Activated B cell treated with CpG ODN at 0.5 μM for 24 hours (primary cell): ENCODE measurements at regions not wholly inside any gene's neighbourhood (a gene's known extent, or its start where the extent isn't known, plus 50 kb on each side); places are given as distances from the start of the nearest gene placed in this dataset.

Experiments used
- ATAC-seq: fragments of 200-7000 bp; cut with Tn5 transposase; one replicate; pipeline ENCODE4 v1.10.0; 2021; ENCODE audit warnings: low read depth, mild to moderate bottlenecking, moderate library complexity
- CTCF ChIA-PET: fragments of 350-600 bp; sonication (Branson Sonifier 250); formaldehyde crosslinking; loops from one replicate; lab custom pipeline; 2021; ENCODE audit warnings: antibody characterized with exemption; lab: Charles Lee
- POLR2A ChIA-PET: fragments of 350-600 bp; sonication (Branson Sonifier 250); formaldehyde crosslinking; loops from one replicate; lab custom pipeline; 2021; ENCODE audit warnings: antibody characterized with exemption; lab: Charles Lee
- DNase-seq: peaks from one replicate; pipeline ENCODE4 v3.0.0; 2022
- H3K27ac Mint-ChIP-seq: one replicate; pipeline ENCODE4 v1.8.0; 2020; ENCODE audit warnings: mixed read lengths
- H3K27me3 Mint-ChIP-seq: one replicate; pipeline ENCODE4 v1.8.0; 2021; ENCODE audit warnings: mixed read lengths
- H3K36me3 Mint-ChIP-seq: one replicate; pipeline ENCODE4 v1.8.0; 2021; ENCODE audit warnings: low read depth, mixed read lengths
- H3K4me1 Mint-ChIP-seq: one replicate; pipeline ENCODE4 v1.8.0; 2021; ENCODE audit warnings: mixed read lengths
- H3K4me3 Mint-ChIP-seq: one replicate; pipeline ENCODE4 v1.8.0; 2020; ENCODE audit warnings: mild to moderate bottlenecking, mixed read lengths
- H3K9me3 Mint-ChIP-seq: one replicate; pipeline ENCODE4 v1.8.0; 2020; ENCODE audit warnings: mixed read lengths
- intact Hi-C: fragments of 100-400 bp; cut with micrococcal nuclease; formaldehyde crosslinking; loops from one replicate; pipeline ENCODE4 v1.15.1; 2024
- TF ChIP-seq, protein P1 (sequence below): fragments of 200-600 bp; IDR thresholded peaks from one replicate; pipeline ENCODE4 v1.8.0; 2022; ENCODE audit warnings: antibody characterized with exemption, mild to moderate bottlenecking

GRCh38 chr3:55162031-55162795, 234.4 kb upstream of the LRTM1 start:
- CTCF ChIA-PET: no interaction called here
- no peak overlapping the region for H3K27ac Mint-ChIP-seq
- ATAC-seq (no peak), DNase-seq (no peak)
- TF ChIP-seq, protein P1, sequence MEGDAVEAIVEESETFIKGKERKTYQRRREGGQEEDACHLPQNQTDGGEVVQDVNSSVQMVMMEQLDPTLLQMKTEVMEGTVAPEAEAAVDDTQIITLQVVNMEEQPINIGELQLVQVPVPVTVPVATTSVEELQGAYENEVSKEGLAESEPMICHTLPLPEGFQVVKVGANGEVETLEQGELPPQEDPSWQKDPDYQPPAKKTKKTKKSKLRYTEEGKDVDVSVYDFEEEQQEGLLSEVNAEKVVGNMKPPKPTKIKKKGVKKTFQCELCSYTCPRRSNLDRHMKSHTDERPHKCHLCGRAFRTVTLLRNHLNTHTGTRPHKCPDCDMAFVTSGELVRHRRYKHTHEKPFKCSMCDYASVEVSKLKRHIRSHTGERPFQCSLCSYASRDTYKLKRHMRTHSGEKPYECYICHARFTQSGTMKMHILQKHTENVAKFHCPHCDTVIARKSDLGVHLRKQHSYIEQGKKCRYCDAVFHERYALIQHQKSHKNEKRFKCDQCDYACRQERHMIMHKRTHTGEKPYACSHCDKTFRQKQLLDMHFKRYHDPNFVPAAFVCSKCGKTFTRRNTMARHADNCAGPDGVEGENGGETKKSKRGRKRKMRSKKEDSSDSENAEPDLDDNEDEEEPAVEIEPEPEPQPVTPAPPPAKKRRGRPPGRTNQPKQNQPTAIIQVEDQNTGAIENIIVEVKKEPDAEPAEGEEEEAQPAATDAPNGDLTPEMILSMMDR: no peak
- no peaks in the 10 kb centered on the region for H3K4me1 Mint-ChIP-seq
- no peaks in the 10 kb centered on the region for H3K36me3 Mint-ChIP-seq
- no peak overlapping the region for H3K4me3 Mint-ChIP-seq
- POLR2A ChIA-PET: no interaction called here
- peaks cover 3% of the 10 kb centered on the region for H3K9me3 Mint-ChIP-seq
- intact Hi-C loops: no loop called here
- H3K27me3 Mint-ChIP-seq: no peaks in the 10 kb centered on the region

DNA sequence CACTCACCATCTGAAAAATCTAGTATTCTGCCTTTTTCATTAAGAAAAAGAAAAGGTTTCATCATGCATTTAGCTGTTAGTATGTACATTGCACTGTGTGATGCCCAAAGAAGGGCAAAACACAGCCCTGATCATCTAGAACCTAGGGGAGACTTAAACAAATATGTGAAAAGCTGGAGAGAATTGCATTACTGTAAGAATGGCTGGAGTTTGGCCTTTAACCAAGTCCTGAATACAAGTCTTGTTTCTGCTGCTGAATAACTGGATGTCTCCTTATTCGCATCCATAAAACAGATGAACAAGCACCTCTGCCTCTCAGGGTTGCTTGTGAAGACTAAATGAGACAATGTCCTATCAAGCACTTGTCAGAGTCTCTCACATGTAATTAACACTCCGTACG, 233.4 kb upstream of the LRTM1 start:
- H3K36me3 Mint-ChIP-seq: no peaks in the 10 kb centered on the region
- peaks cover 3% of the 10 kb centered on the region for H3K9me3 Mint-ChIP-seq
- DNase-seq (no peak), ATAC-seq (no peak)
- H3K4me3 Mint-ChIP-seq: no peak overlapping the region
- ChIA-PET POLR2A (no interaction called here), CTCF (no interaction called here)
- H3K27me3 Mint-ChIP-seq: no peaks in the 10 kb centered on the region
- no peaks in the 10 kb centered on the region for H3K4me1 Mint-ChIP-seq
- intact Hi-C loops: no loop called here
- TF ChIP-seq, protein P1: no peak
- H3K27ac Mint-ChIP-seq: no peak overlapping the region

DNA sequence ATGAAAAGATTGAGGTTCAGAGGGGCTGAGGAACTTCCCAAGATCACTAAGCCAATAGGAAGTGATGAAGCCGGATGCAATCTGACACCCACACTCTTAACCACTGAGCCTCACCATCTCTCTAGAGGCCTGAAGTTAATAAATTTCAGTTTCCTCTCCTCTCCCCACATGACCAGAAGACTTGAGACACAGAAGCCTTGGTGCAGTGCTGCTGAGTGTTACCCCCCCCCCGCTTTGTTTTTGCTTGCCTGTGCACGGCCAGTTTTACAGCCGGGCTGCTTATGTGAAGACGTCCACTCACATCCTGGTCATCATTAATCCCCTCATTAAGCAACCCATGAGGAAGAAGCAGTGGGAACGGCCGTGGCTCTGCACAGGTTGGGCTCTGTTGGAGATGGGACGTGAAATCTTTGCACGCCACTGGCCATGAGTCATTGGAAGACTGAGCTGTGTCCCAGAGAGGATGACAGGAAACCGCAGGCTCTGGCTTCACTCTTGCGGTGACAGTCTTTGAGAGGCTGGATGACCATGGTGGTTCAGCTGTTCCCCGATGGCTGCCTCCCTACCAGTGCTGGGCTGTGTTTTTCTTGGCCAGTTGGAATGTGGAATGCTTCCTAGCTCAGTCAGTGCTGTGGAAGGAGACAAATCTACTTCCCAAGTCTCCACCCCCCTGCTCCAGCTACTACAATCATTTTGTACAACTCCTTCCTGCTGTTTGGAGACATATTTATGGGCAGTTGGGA, 232.6 kb upstream of the LRTM1 start:
- POLR2A ChIA-PET: no interaction called here
- ATAC-seq (no peak), DNase-seq (no peak)
- TF ChIP-seq, protein P1: no peak
- no peaks in the 10 kb centered on the region for H3K27me3 Mint-ChIP-seq
- CTCF ChIA-PET: no interaction called here
- intact Hi-C loops: no loop called here
- no peaks in the 10 kb centered on the region for H3K36me3 Mint-ChIP-seq
- H3K4me1 Mint-ChIP-seq: no peaks in the 10 kb centered on the region
- H3K9me3 Mint-ChIP-seq: peaks cover 3% of the 10 kb centered on the region
- H3K27ac Mint-ChIP-seq: no peak overlapping the region
- no peak overlapping the region for H3K4me3 Mint-ChIP-seq

DNA sequence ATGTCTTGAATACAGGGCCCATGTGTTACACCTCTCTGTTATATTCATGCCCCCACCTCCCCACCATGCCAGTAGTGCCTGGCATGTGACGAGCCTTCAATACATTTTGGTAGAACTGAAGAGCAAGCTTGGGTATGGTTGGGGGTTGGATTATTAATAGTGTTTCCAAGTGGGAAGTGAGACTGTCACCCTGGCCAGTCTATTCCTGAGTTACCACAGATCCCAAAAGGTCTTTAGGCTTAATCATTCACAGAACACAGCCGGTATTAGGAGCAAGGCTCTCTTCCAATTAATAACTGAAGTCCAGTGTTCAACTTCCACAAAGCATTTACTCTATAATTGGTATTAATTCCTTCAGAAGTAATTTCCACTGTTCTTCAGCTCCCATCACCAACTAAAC, 231.9 kb upstream of the LRTM1 start:
- H3K4me3 Mint-ChIP-seq: no peak overlapping the region
- H3K9me3 Mint-ChIP-seq: peaks cover 3% of the 10 kb centered on the region
- POLR2A ChIA-PET: no interaction called here
- intact Hi-C loops: no loop called here
- DNase-seq (no peak), ATAC-seq (no peak)
- H3K36me3 Mint-ChIP-seq: no peaks in the 10 kb centered on the region
- no peak overlapping the region for H3K27ac Mint-ChIP-seq
- TF ChIP-seq, protein P1: no peak
- H3K4me1 Mint-ChIP-seq: no peaks in the 10 kb centered on the region
- CTCF ChIA-PET: no interaction called here
- no peaks in the 10 kb centered on the region for H3K27me3 Mint-ChIP-seq

DNA sequence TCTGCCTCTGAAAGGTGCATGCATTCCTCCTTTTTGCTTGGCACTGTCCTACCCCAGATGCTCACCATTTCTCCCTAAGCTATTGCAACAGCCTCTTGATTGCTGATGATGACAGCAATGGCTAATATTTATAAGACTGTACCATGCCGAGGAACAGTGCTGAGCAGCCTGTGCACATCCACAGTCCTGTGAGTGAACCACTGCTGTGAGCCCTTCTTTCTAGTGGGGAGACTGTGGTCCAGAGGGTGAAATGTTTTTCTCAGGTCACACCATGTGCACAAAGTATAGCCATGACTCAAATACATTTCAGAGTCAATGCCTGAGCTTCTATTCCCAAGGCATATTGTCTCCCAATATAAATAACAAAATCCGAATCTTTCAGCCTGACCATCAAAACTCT, 231.2 kb upstream of the LRTM1 start:
- POLR2A ChIA-PET: no interaction called here
- Mint-ChIP-seq H3K36me3 (no peaks in the 10 kb centered on the region), H3K27ac (no peak overlapping the region), H3K27me3 (no peaks in the 10 kb centered on the region), H3K4me3 (no peak overlapping the region), H3K9me3 (peaks cover 3% of the 10 kb centered on the region), H3K4me1 (no peaks in the 10 kb centered on the region)
- TF ChIP-seq, protein P1: no peak
- intact Hi-C loops: no loop called here
- DNase-seq: no peak
- ATAC-seq: no peak
- CTCF ChIA-PET: no interaction called here
